ENCODE measurements at regions not wholly inside any gene's neighbourhood (a gene's known extent, or its start where the extent isn't known, plus 50 kb on each side); places are given as distances from the start of the nearest gene placed in this dataset.

DNA sequence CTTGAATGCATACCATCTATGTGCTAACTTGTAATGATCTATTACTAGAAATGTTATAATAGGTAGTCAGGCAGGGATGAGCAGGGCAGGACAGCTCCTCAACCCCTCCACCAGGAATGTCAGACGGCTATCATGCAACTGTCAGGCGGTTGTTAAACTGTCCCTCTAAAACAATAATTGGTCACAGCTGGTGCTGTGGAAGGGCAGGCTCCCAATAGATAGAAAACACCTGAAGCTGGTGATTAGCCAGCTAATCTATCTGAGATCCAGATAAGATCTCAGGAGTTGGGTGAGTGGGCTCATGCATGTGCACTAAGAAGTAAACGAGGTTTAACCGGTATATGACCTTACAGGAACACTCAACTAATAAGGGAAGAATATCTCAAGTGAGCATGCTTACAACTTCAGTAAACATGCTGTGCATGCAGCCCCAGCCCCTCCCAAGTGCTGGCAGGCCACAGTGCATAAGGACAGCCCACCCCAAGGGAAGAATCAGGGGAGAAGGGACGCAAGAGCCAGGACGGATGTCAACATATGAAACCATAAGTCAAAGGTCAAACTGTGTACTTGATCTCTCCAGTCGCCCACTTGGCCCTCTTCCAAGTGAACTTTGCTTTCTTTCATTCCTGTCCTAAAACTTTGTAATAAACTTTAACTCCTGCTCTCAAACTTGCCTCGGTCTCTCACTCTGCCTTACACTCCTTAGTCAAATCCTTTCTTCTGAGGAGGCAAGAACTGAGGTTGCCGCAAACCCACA is 566.2 kb upstream of the NRSN1 start:
- Histone ChIP-seq H3K4me3 (no peak overlapping the region), H3K27me3 (no peaks in the 10 kb centered on the region), H3K4me1 (peaks cover 0 to 5% (median 0%) of the 10 kb centered on the region in 4 donors), H3K36me3 (no peaks in the 10 kb centered on the region), H3K9me3 (peaks cover 0 to 19% (median 12%) of the 10 kb centered on the region in 4 donors), H3K27ac (no peak overlapping the region)
- TF ChIP-seq POLR2A (IDR thresholded peaks at IDR 0.05) (no peak), EP300 (IDR thresholded peaks at IDR 0.05) (no peak), POLR2AphosphoS5 (IDR thresholded peaks at IDR 0.05) (no peak)
- TF ChIP-seq, protein P1, sequence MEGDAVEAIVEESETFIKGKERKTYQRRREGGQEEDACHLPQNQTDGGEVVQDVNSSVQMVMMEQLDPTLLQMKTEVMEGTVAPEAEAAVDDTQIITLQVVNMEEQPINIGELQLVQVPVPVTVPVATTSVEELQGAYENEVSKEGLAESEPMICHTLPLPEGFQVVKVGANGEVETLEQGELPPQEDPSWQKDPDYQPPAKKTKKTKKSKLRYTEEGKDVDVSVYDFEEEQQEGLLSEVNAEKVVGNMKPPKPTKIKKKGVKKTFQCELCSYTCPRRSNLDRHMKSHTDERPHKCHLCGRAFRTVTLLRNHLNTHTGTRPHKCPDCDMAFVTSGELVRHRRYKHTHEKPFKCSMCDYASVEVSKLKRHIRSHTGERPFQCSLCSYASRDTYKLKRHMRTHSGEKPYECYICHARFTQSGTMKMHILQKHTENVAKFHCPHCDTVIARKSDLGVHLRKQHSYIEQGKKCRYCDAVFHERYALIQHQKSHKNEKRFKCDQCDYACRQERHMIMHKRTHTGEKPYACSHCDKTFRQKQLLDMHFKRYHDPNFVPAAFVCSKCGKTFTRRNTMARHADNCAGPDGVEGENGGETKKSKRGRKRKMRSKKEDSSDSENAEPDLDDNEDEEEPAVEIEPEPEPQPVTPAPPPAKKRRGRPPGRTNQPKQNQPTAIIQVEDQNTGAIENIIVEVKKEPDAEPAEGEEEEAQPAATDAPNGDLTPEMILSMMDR (IDR thresholded peaks at IDR 0.05) = no peak
- intact Hi-C loops (cut with DNase I; ENCODE audit: low total_unique reads) = no loop called here
- 35 to 58% (median 42%) methylated on average over 9 of the region's 9 CpGs for WGBS, 5 donors
- DNase-seq = peak in 1 of 2 donors; percentile 40

DNA sequence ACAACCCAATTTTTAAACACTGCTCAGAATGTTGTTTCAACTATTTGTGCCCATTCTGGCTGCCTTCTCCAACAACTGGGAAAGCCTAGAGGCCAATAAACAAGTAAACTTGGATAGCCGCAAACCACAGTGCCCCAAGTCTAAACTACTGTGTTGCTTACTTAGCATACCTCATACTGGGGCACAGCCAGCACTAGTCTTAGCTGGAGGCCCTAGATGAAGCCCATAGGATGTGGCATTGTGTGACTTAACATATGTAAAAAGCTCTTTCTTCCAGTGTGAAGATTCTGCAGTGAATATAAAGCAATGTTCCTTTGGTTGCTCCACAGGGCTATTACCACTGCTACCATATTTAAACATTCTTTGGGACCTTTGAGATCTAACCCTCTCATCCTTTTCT is 564.3 kb upstream of the NRSN1 start:
- Histone ChIP-seq H3K36me3 (no peaks in the 10 kb centered on the region), H3K9me3 (peaks cover 0 to 18% (median 12%) of the 10 kb centered on the region in 4 donors), H3K27me3 (no peaks in the 10 kb centered on the region), H3K4me3 (no peak overlapping the region), H3K27ac (no peak overlapping the region), H3K4me1 (peaks cover 0 to 5% (median 0%) of the 10 kb centered on the region in 4 donors)
- TF ChIP-seq, protein P1 (IDR thresholded peaks at IDR 0.05) = no peak
- TF ChIP-seq EP300 (IDR thresholded peaks at IDR 0.05) (no peak), POLR2AphosphoS5 (IDR thresholded peaks at IDR 0.05) (no peak), POLR2A (IDR thresholded peaks at IDR 0.05) (no peak)
- no peak for DNase-seq
- intact Hi-C loops (cut with DNase I; ENCODE audit: low total_unique reads) = no loop called here
- WGBS, 5 donors = 92 to 98% (median 94%) methylated on average over 1 of the region's 1 CpG

DNA sequence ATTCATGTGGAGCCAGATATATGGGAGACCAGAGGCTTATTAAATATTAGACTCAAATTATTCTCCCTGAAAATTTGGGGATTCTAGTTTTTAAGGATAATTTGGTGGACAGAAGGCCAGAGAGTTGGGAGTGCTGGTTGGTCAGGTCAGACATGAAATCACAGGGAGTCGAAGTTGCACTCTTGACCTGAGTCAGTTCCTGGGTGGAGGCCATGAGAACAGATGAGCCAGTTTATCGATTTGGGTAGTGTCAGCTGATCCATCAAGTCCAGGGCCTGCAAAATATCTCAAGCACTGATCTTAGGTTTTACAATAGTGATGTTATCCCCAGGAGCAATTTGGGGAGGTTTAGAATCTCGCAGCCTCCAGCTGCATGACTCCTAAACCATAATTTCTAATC is 563.5 kb upstream of the NRSN1 start:
- Histone ChIP-seq H3K4me3 (no peak overlapping the region), H3K36me3 (no peaks in the 10 kb centered on the region), H3K27ac (no peak overlapping the region), H3K27me3 (no peaks in the 10 kb centered on the region), H3K9me3 (peaks cover 0 to 18% (median 12%) of the 10 kb centered on the region in 4 donors), H3K4me1 (peaks cover 0 to 5% (median 0%) of the 10 kb centered on the region in 4 donors)
- intact Hi-C loops (cut with DNase I; ENCODE audit: low total_unique reads) = no loop called here
- no peak for DNase-seq
- WGBS, 5 donors = 55 to 84% (median 81%) methylated on average over 3 of the region's 3 CpGs
- TF ChIP-seq POLR2A (IDR thresholded peaks at IDR 0.05) (no peak), POLR2AphosphoS5 (IDR thresholded peaks at IDR 0.05) (no peak), EP300 (IDR thresholded peaks at IDR 0.05) (no peak)
- TF ChIP-seq, protein P1 (IDR thresholded peaks at IDR 0.05) = no peak

DNA sequence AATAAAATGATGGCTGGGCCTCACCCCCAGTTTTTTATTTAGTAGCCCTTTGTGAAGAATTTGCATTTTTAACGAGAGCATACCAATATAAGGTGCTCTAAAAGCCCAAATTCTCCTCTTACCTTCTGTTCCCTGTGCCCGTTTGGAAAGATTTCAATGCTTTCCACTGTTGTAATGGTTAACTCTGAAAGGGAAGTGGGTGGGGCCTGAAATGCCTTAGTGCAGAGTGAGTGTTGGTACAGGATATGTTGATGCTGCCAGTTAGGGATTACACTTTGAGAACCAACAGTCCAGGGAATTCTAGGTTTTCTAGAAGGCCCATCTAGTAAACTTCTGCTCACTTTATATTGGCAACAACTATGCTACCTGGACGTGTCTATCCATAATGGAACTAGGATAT is 562.7 kb upstream of the NRSN1 start:
- TF ChIP-seq EP300 (IDR thresholded peaks at IDR 0.05) (no peak), POLR2AphosphoS5 (IDR thresholded peaks at IDR 0.05) (no peak), POLR2A (IDR thresholded peaks at IDR 0.05) (no peak)
- TF ChIP-seq, protein P1 (IDR thresholded peaks at IDR 0.05) = no peak
- intact Hi-C loops (cut with DNase I; ENCODE audit: low total_unique reads) = no loop called here
- WGBS, 5 donors = 72 to 85% (median 77%) methylated on average over 3 of the region's 3 CpGs
- Histone ChIP-seq H3K36me3 (no peaks in the 10 kb centered on the region), H3K4me3 (no peak overlapping the region), H3K27me3 (no peaks in the 10 kb centered on the region), H3K9me3 (peaks cover 0 to 18% (median 12%) of the 10 kb centered on the region in 4 donors), H3K4me1 (peaks cover 0 to 5% (median 0%) of the 10 kb centered on the region in 4 donors), H3K27ac (no peak overlapping the region)
- DNase-seq = no peak

All from stomach (tissue), 8 donors.